ENCODE measurements at regions not wholly inside any gene's neighbourhood (a gene's known extent, or its start where the extent isn't known, plus 50 kb on each side); places are given as distances from the start of the nearest gene placed in this dataset.

- TF ChIP-seq CTCF (IDR thresholded peaks at IDR 0.05) (no peak), SMC3 (IDR thresholded peaks at IDR 0.05; ENCODE audit: low read depth, low read length) (no peak), NFIC (IDR thresholded peaks at IDR 0.05; ENCODE audit: borderline replicate concordance) (no peak), YY1 (IDR thresholded peaks at IDR 0.05; ENCODE audit: low read depth) (no peak), TCF12 (IDR thresholded peaks at IDR 0.05) (no peak), GABPA (IDR thresholded peaks at IDR 0.05; ENCODE audit: low read depth) (no peak), USF1 (IDR thresholded peaks at IDR 0.05; ENCODE audit: borderline replicate concordance, low read depth) (no peak), FOXJ3 (CRISPR knock-in tag; IDR thresholded peaks at IDR 0.05) (no peak)
Observed at GRCh38 chr2:129464631-129465030, 514.8 kb upstream of the RAB6C start.

Measured in SK-N-SH (cell line).